ENCODE measurements at regions not wholly inside any gene's neighbourhood (a gene's known extent, or its start where the extent isn't known, plus 50 kb on each side); places are given as distances from the start of the nearest gene placed in this dataset.
A peak's percentile ranks its signal among the peaks of the same experiment; 100 is the strongest.

DNA sequence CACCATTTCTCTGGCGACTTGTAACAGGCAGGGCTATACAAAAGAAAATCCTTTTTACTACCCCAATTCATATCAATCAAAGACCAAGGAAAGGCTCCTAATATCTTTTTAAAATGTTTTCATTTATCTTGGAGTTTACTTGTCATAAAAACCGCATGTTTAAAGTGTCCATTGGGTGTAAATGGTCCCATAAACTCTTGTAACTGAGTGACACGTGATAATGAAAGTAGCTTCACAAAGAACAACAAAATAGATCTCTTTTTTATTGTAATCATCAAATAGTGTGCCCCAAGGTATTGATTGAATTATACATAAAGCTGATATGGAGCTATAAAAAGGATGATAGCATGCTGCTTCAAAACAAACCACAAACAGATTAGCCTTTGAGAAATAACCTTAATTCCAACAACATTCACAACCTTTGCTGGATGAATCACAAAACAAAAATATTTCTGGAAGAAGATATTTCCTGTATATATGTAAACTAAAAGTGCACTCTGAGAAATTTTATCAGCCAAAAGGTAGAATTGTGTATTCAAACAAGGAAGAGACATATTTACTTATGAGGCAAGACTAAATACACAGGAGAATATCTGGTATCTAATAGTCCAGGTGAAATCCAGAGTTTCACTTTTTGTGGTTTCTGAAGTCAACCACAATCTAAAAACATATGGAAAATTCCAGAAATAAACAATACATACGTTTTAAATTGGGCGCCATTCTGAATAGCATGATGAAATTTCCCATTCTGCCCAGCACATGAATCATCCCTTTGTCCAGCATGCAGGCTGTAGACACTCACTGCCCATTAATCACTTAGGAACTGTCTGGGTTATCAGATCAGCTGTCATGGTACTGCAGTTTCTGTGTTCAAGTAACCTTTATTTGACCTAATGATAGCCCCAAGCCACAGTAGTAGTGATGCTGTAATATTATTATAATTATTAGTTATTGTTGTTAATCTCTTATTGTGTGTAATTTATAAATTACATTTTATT, 237.5 kb downstream of the PIK3C3 start:
- no peak for TF ChIP-seq JUND (IDR thresholded peaks at IDR 0.05; ENCODE audit: low read depth)
- DNase-seq (ENCODE audit: low read depth in 1 of 2, low spot score in 1 of 2): no peak
- in situ Hi-C loops (cut with HindIII; ENCODE audit: low pct_unique_long_range_greater_than_20kb, low sequenced_read_pairs): no loop called here

DNA sequence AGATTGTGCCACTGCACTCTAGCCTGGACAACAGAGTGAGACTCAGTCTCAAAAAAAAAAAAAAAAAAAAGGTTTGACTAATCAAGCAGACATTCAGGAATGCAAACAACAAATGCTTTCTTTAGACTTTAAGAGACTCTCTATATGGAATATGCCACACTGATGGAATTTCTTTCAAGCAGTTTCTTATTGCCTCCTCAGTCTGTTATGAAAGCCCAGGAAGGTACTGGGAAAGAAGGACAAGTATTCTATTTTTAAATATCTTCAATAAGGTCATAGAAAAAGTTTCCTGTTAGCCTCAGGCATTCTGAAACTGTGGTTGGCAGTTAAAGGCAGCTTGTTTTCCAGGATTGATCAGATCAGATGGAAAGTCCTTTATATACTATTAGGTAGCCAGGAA, 241.6 kb downstream of the PIK3C3 start:
- no peak for TF ChIP-seq JUND (IDR thresholded peaks at IDR 0.05; ENCODE audit: low read depth)
- in situ Hi-C loops (cut with HindIII; ENCODE audit: low pct_unique_long_range_greater_than_20kb, low sequenced_read_pairs): no loop called here
- no peak for DNase-seq (ENCODE audit: low read depth in 1 of 2, low spot score in 1 of 2)

DNA sequence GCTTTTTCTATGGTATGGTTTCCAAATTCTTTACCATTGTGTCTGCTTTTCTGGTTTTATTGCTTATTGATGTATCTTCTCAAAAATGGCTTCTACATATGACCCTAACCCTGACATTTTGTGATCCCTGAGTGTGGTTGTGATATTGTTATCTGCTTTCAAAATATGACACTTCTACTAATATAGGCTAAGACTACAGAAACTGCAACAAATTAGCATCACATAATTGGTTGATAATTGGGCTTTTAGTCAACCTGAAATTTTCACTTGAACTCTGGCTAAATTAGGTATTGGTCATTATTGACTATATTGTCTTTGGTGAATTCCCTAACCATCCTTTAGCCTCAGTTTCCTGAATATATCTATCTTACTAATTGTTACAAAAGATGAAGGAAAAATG, 246.1 kb downstream of the PIK3C3 start:
- no peak for DNase-seq (ENCODE audit: low read depth in 1 of 2, low spot score in 1 of 2)
- in situ Hi-C loops (cut with HindIII; ENCODE audit: low pct_unique_long_range_greater_than_20kb, low sequenced_read_pairs): no loop called here
- no peak for TF ChIP-seq JUND (IDR thresholded peaks at IDR 0.05; ENCODE audit: low read depth)

DNA sequence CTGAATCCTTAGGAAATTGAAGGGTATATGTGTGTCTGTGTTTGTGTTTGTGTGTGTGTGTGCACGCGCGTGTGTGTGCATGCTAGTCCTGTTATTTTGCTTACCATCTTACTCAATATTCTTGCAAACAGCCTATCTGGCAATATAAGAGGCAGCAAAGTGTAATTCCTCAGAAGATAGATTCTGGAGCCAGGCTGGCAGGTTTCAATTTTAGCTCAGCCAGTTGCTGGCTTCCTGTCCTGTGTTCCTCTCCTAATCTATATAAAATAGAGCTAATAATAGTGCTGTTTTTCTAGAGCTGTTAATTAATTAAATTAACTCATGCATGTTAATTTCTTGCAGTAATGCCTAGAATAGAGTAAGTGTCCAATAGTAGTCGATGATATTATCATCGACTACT, 256.2 kb downstream of the PIK3C3 start:
- no peak for TF ChIP-seq JUND (IDR thresholded peaks at IDR 0.05; ENCODE audit: low read depth)
- no peak for DNase-seq (ENCODE audit: low read depth in 1 of 2, low spot score in 1 of 2)
- in situ Hi-C loops (cut with HindIII; ENCODE audit: low pct_unique_long_range_greater_than_20kb, low sequenced_read_pairs): no loop called here

DNA sequence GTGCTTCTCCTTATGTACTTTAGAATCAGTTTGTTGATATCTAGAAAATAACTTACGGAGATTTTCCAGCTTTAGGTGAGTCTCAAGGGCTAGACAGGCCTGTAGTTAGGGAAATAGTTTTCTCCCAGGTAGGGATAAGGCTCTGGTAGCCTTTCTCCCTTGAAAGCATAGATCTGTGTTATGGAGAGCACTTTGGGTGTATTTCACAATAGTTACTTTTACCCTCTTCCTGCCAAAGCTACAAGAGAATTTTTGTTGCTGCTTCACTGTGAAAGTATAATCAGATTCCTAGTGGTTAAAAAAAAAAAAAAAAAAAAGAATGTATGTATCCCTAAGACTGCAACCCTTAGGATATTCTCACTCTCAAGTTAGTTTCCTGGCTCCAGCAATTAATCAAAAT, 267.5 kb downstream of the PIK3C3 start:
- DNase-seq (ENCODE audit: low read depth in 1 of 2, low spot score in 1 of 2): no peak
- in situ Hi-C loops (cut with HindIII; ENCODE audit: low pct_unique_long_range_greater_than_20kb, low sequenced_read_pairs): no loop called here
- TF ChIP-seq JUND (IDR thresholded peaks at IDR 0.05; ENCODE audit: low read depth): no peak

GRCh38 chr18:42228581-42228980, 273.5 kb downstream of the PIK3C3 start:
- TF ChIP-seq JUND (IDR thresholded peaks at IDR 0.05; ENCODE audit: low read depth): no peak
- in situ Hi-C loops (cut with HindIII; ENCODE audit: low pct_unique_long_range_greater_than_20kb, low sequenced_read_pairs): no loop called here
- DNase-seq (ENCODE audit: low read depth in 1 of 2, low spot score in 1 of 2): no peak

- in situ Hi-C loops (cut with HindIII; ENCODE audit: low pct_unique_long_range_greater_than_20kb, low sequenced_read_pairs): no loop called here
- DNase-seq (ENCODE audit: low read depth in 1 of 2, low spot score in 1 of 2): no peak
- TF ChIP-seq JUND (IDR thresholded peaks at IDR 0.05; ENCODE audit: low read depth): no peak
Measured at GRCh38 chr18:42229211-42230210, 274.5 kb downstream of the PIK3C3 start.

- TF ChIP-seq JUND (IDR thresholded peaks at IDR 0.05; ENCODE audit: low read depth): no peak
- DNase-seq (ENCODE audit: low read depth in 1 of 2, low spot score in 1 of 2): no peak
- in situ Hi-C loops (cut with HindIII; ENCODE audit: low pct_unique_long_range_greater_than_20kb, low sequenced_read_pairs): no loop called here
Measured at GRCh38 chr18:42230636-42231035, 275.6 kb downstream of the PIK3C3 start.

- in situ Hi-C loops (cut with HindIII; ENCODE audit: low pct_unique_long_range_greater_than_20kb, low sequenced_read_pairs): no loop called here
- DNase-seq (ENCODE audit: low read depth in 1 of 2, low spot score in 1 of 2): no peak
- no peak for TF ChIP-seq JUND (IDR thresholded peaks at IDR 0.05; ENCODE audit: low read depth)
Measured at GRCh38 chr18:42231284-42231683, 276.2 kb downstream of the PIK3C3 start.

- no peak for TF ChIP-seq JUND (IDR thresholded peaks at IDR 0.05; ENCODE audit: low read depth)
- in situ Hi-C loops (cut with HindIII; ENCODE audit: low pct_unique_long_range_greater_than_20kb, low sequenced_read_pairs): no loop called here
- DNase-seq (ENCODE audit: low read depth in 1 of 2, low spot score in 1 of 2): no peak
Measured at GRCh38 chr18:42231796-42232195, 276.8 kb downstream of the PIK3C3 start.

- in situ Hi-C loops (cut with HindIII; ENCODE audit: low pct_unique_long_range_greater_than_20kb, low sequenced_read_pairs): no loop called here
- TF ChIP-seq JUND (IDR thresholded peaks at IDR 0.05; ENCODE audit: low read depth): no peak
- peak in 1 of 2 experiments; percentile 2 for DNase-seq (ENCODE audit: low read depth in 1 of 2, low spot score in 1 of 2)
Measured at GRCh38 chr18:42233908-42234307, 278.9 kb downstream of the PIK3C3 start.

DNA sequence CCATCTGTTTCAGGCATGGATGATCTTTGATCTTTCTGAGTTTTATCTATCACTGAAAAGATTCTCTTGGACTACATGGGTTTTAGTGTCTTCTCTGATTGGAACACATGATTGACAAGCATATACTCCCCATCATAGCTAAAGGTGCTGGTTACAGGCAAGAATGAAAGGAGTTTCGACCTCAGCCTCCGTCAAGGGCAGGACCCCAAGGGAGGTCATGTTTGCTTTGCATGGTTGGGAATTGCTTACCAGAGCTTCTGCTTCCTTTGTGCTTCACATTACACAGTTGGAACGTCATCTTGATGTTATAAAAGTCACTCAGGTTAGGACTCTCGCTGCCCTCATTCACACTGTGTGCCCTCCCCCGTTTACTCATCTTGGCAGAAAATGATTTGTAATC, 287.7 kb downstream of the PIK3C3 start:
- no peak for DNase-seq (ENCODE audit: low read depth in 1 of 2, low spot score in 1 of 2)
- in situ Hi-C loops (cut with HindIII; ENCODE audit: low pct_unique_long_range_greater_than_20kb, low sequenced_read_pairs): no loop called here
- TF ChIP-seq JUND (IDR thresholded peaks at IDR 0.05; ENCODE audit: low read depth): no peak

DNA sequence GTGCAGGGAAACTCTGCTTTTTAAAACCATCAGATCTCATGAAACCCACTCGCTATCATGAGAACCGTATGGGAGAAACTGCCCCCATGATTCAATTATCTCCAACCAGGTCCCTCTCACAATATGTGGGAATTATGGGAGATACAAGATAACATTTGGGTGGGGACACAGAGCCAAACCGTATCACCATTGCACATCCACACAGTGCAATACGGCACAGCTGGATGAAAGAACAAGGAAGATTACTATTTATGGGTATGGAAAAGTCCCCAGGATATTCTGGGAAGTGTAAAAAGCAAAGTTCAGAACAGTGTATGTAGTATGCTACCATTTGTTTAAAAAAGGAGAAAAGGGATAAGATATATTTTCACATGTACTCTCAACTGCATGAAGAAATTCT, 290.1 kb downstream of the PIK3C3 start:
- TF ChIP-seq JUND (IDR thresholded peaks at IDR 0.05; ENCODE audit: low read depth): no peak
- in situ Hi-C loops (cut with HindIII; ENCODE audit: low pct_unique_long_range_greater_than_20kb, low sequenced_read_pairs): no loop called here
- no peak for DNase-seq (ENCODE audit: low read depth in 1 of 2, low spot score in 1 of 2)
